GM10266 (cell line): ENCODE measurements at regions not wholly inside any gene's neighbourhood (a gene's known extent, or its start where the extent isn't known, plus 50 kb on each side); places are given as distances from the start of the nearest gene placed in this dataset.

ENCODE experiments used
- DNase-seq: peaks from one replicate; pipeline ENCODE4 v3.0.0; 2012; ENCODE audit errors: extremely low spot score
- TF ChIP-seq, protein P1 (sequence below): IDR thresholded peaks from 2 replicates; pipeline ENCODE4 v1.5.1; 2012; ENCODE audit warnings: mild to moderate bottlenecking, low read depth; ENCODE audit not compliant: control insufficient read depth, insufficient read depth; ENCODE audit errors: missing control alignments

DNA sequence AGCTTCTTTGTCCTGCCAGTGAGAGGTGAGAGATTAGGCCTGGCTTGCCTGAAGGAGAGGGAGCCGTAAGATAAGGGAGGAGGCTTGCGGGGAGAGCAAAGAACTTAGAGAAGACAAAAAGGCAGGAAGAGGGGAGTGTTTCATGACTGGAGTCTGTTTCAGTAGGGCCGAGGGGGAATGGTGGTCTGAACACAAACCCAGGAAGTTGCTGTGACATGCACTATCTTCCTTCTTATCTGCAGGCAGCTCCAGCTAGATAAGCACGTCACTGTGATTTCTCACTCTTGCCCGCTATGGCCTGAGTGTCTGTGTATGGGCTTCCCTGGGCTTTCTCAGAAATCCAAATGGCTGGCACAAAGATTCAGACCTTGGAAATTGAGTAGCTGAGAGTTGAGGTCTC lies 307.5 kb upstream of the CLINT1 start:
- DNase-seq, result no peak
- TF ChIP-seq, protein P1, sequence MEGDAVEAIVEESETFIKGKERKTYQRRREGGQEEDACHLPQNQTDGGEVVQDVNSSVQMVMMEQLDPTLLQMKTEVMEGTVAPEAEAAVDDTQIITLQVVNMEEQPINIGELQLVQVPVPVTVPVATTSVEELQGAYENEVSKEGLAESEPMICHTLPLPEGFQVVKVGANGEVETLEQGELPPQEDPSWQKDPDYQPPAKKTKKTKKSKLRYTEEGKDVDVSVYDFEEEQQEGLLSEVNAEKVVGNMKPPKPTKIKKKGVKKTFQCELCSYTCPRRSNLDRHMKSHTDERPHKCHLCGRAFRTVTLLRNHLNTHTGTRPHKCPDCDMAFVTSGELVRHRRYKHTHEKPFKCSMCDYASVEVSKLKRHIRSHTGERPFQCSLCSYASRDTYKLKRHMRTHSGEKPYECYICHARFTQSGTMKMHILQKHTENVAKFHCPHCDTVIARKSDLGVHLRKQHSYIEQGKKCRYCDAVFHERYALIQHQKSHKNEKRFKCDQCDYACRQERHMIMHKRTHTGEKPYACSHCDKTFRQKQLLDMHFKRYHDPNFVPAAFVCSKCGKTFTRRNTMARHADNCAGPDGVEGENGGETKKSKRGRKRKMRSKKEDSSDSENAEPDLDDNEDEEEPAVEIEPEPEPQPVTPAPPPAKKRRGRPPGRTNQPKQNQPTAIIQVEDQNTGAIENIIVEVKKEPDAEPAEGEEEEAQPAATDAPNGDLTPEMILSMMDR, result no peak

DNA sequence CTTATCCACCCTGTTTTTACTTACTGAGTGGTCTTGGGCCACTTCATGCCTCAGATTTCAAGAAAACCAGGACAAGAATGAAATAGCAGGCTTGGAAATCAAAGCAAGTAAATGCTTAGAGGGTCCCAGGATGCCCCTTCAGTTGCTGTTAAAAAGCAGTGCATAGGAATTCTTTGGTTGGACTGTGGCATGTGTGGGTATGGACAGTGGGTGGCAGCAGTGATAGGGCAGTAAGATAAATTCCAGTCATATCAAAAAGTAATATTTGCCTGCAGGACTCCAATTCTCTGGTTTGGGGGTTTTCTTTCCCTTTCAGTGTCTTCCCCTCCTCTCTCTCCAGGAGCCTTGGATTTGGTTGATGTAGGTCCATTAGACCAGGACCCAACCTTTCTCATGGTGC lies 306.7 kb upstream of the CLINT1 start:
- TF ChIP-seq, protein P1, result no peak
- DNase-seq, result no peak

DNA sequence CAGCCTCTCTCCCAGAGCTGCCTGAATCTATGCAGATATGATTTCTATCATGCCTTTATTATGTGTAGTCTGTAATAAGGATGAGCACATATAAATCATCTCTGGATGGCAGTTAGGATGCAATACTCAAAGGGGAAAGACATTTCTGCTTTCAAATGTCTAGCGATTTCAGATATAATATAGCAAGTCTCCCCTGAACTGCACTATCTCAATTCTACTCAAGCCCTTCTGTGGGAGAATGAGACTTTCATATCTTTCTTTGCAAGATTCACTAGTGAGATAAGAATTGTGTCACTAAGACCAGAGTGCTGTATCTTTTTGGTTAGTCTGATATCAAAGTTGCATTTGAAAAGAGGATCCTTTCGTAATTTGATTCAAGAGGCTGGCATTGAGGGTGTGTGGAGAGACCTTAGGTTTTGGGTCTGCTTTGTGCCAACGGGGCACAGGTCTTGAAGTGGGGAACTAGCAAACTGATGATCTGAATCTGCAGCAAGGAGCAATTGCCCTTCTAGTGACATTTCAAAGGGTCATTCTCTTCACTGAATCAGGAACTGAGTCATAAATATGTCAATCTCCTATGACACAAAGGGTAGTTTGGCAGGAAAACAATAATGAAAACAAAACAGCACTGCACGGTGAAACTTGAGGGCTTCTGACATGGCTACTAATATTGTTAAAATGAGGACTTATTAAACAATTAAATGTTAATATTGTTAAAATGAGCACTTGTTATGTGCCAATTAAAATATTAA lies 305.5 kb upstream of the CLINT1 start:
- TF ChIP-seq, protein P1, result no peak
- DNase-seq, result no peak

DNA sequence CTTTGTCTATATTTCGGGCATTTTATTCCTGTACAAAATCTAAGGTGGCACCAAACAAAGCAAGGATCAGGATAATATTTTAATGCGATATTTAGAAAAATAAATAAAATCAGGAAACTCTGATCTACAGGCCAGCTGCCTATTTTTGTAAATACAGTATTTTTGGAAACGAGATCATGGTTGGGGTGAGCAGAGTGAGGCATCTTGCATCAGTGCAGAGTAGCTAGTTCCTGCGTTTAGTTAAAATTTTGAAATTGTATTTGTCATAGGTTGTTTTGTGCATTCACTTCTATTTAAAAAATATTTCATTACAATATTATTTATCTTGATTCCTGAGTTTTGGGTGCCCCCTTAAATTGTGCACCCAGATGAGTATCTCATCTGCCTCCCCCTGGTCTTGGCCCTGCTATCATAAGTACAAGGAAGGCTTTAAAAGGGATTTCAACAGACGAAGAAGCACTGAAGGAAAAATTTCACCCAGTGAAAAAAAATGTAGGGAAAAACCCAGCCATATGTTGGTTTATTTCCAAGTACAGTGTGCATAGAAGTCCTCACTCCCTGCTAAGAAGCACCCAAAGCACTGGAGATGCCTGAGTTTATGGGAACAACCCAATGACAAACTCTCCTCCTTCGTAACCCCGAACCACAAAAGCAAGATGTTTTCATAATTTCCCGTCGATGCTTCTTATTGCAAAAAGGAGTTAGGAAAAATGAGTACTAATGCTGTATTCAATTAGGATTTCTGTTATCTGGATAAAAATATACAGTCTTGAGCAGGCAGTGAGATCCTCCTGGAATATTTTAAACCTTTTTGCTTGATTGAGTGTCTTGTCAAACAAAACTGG lies 304.7 kb upstream of the CLINT1 start:
- TF ChIP-seq, protein P1, result no peak

DNA sequence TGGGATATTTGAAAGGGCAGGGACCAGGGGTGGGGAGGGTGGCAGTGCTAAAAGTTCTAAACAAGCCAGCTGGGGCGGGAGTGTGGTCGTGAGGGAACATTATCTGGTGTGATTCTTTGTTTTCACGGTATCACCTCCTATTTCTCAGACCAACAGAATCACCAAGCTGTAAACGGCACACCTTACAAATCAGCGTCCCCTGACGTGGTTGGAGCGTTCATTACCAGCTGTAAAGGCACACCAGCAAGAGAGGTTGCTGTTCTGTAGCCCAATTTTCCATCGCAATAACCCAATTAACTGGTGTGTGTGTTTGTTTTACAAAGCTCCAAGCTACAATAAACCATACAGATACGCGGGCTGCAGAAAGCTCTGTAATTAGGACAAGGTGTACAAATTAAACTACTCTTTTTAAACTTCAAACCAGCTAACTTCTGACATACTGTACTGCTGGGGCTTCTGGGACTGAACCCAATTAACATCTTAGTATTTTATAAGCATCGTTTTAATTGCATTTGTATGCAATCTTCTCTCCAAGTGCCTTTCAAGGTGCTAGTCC lies 303.6 kb upstream of the CLINT1 start:
- DNase-seq, result no peak

More for the DNA sequence above, 304.7 kb upstream of the CLINT1 start:
- no peak for DNase-seq

DNA sequence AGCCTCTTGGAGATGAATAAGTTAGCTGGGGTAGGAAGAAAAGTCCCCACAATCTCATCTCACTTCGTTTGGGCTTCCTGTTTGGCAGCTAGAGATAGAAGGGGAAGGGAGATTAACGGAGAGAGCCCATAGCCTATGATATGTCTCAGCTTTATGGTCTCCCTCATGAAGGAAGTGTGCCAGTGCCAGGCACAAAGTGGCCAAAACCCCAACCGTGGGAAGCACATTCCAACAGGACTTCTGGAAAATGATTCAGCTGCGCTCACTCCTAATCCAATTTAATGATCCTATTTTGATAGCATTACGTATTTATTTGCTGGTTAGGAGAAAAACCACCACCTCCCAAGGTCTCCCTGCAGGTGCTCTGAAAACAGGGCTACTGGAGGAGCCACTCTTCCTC lies 303.1 kb upstream of the CLINT1 start:
- TF ChIP-seq, protein P1, result no peak
- DNase-seq, result no peak

More for the DNA sequence above, 303.6 kb upstream of the CLINT1 start:
- TF ChIP-seq, protein P1, result no peak
